Liver (tissue), 8 donors: ENCODE measurements at regions not wholly inside any gene's neighbourhood (a gene's known extent, or its start where the extent isn't known, plus 50 kb on each side); places are given as distances from the start of the nearest gene placed in this dataset.

ENCODE experiments used
- DNase-seq: peaks from one replicate; pipeline ENCODE4 v3.0.0-alpha.2; 2017; ENCODE audit warnings: low spot score
- H3K27ac ChIP-seq, 2 donors: one replicate each; pipeline ENCODE4 v1.7.0; 2013; ENCODE audit warnings: inconsistent platforms in 2 of 2, low read length in 2 of 2, control low read depth in 1 of 2, low read depth in 1 of 2, mild to moderate bottlenecking in 1 of 2
- H3K27me3 ChIP-seq, 4 donors: one replicate each; pipeline versions ENCODE4 v1.6.1 to v1.7.0; 2013; ENCODE audit warnings: low read length in 3 of 4, inconsistent platforms in 1 of 4, mild to moderate bottlenecking in 1 of 4, moderate library complexity in 1 of 4; ENCODE audit not compliant: control insufficient read depth in 4 of 4, insufficient read depth in 4 of 4
- H3K36me3 ChIP-seq, 4 donors: one replicate each; pipeline versions ENCODE4 v1.6.1 to v1.7.0; 2013; ENCODE audit warnings: low read length in 3 of 4, mild to moderate bottlenecking in 3 of 4, low read depth in 1 of 4, moderate library complexity in 1 of 4; ENCODE audit not compliant: control insufficient read depth in 4 of 4, insufficient read depth in 3 of 4
- H3K4me1 ChIP-seq, 4 donors: one replicate each; pipeline versions ENCODE4 v1.6.1 to v1.7.0; 2013; ENCODE audit warnings: low read length in 3 of 4, mild to moderate bottlenecking in 3 of 4, moderate library complexity in 1 of 4; ENCODE audit not compliant: control insufficient read depth in 4 of 4, insufficient read depth in 4 of 4
- H3K4me3 ChIP-seq, 3 donors: one replicate each; pipeline versions ENCODE4 v1.6.1 to v1.7.0; 2013; ENCODE audit warnings: low read length in 3 of 3, control low read depth in 1 of 3, low read depth in 1 of 3, mild to moderate bottlenecking in 1 of 3
- H3K9ac ChIP-seq, 2 donors: one replicate each; pipeline ENCODE4 v1.7.0; 2013; ENCODE audit warnings: low read length in 2 of 2, mild to moderate bottlenecking in 2 of 2, moderate library complexity in 2 of 2, control low read depth in 1 of 2, low read depth in 1 of 2
- H3K9me3 ChIP-seq, 4 donors: one replicate each; pipeline versions ENCODE4 v1.6.1 to v1.7.0; 2013; ENCODE audit warnings: low read length in 3 of 4; ENCODE audit not compliant: control insufficient read depth in 4 of 4
- EGR1 ChIP-seq, 2 donors: IDR thresholded peaks; 2 replicates each; pipeline ENCODE4 v1.6.1; 2016 to 2018; ENCODE audit warnings: antibody characterized with exemption in 2 of 2, low read depth in 2 of 2
- FOXA1 ChIP-seq: IDR thresholded peaks from 2 replicates; pipeline ENCODE4 v1.6.1; 2016; ENCODE audit warnings: antibody characterized with exemption
- FOXA2 ChIP-seq: IDR thresholded peaks from 2 replicates; pipeline ENCODE4 v1.6.1; 2016; ENCODE audit warnings: antibody characterized with exemption
- GABPA ChIP-seq, 2 donors: IDR thresholded peaks in 1 of 2; conservative IDR thresholded peaks in 1 of 2; 2 replicates each; pipeline ENCODE4 v1.6.1; 2016; ENCODE audit warnings: antibody characterized with exemption in 2 of 2, mild to moderate bottlenecking in 1 of 2, moderate library complexity in 1 of 2
- HNF4A ChIP-seq, 2 donors: conservative IDR thresholded peaks; 2 replicates each; pipeline ENCODE4 v1.6.1; 2016; ENCODE audit warnings: antibody characterized with exemption in 2 of 2, mild to moderate bottlenecking in 2 of 2
- HNF4G ChIP-seq: IDR thresholded peaks from 2 replicates; pipeline ENCODE4 v1.6.1; 2016; ENCODE audit warnings: antibody characterized with exemption
- JUND ChIP-seq, 2 donors: IDR thresholded peaks; 2 replicates each; pipeline ENCODE4 v1.6.1; 2016; ENCODE audit warnings: antibody characterized with exemption in 2 of 2
- NR2F2 ChIP-seq: IDR thresholded peaks from 2 replicates; pipeline ENCODE4 v1.6.1; 2016; ENCODE audit warnings: antibody characterized with exemption
- RAD21 ChIP-seq, 2 donors: IDR thresholded peaks; 2 replicates each; pipeline ENCODE4 v1.6.1; 2016; ENCODE audit warnings: antibody characterized with exemption in 2 of 2, mild to moderate bottlenecking in 2 of 2
- SP1 ChIP-seq: IDR thresholded peaks from 2 replicates; pipeline ENCODE4 v1.6.1; 2018; ENCODE audit warnings: antibody characterized with exemption, mild to moderate bottlenecking
- TAF1 ChIP-seq: conservative IDR thresholded peaks from 2 replicates; pipeline ENCODE4 v1.6.1; 2016; ENCODE audit warnings: antibody characterized with exemption, mild to moderate bottlenecking
- YY1 ChIP-seq: IDR thresholded peaks from 2 replicates; pipeline ENCODE4 v1.6.1; 2016; ENCODE audit warnings: antibody characterized with exemption, mild to moderate bottlenecking
- WGBS: extraction: QIAGEN DNeasy Blood & Tissue Kit; methylation state at CpG from one replicate; pipeline ENCODE4 v1.1.7; 2013; 5-methylcytosine and 5-hydroxymethylcytosine counted together
- TF ChIP-seq, protein P1 (sequence below): IDR thresholded peaks from 2 replicates; pipeline ENCODE4 v1.6.1; 2016; ENCODE audit warnings: antibody characterized with exemption
- TF ChIP-seq, protein P2 (sequence below): fragments of 150-350 bp; IDR thresholded peaks from 2 replicates; pipeline ENCODE4 v1.5.1; 2017; ENCODE audit warnings: improper control_type of control experiment, low read depth, low read length; ENCODE audit not compliant: missing input control
- TF ChIP-seq, protein P3 (sequence below): IDR thresholded peaks from 2 replicates; pipeline ENCODE4 v1.6.1; 2016; ENCODE audit warnings: antibody characterized with exemption, mild to moderate bottlenecking
- TF ChIP-seq, protein P4 (sequence below): IDR thresholded peaks from 2 replicates; pipeline ENCODE4 v1.6.1; 2016; ENCODE audit warnings: antibody characterized with exemption
- donor health status: healthy.
- donor health status: healthy.
- donor health status: healthy.
- donor health status: healthy.
- donor health status: healthy.

DNA sequence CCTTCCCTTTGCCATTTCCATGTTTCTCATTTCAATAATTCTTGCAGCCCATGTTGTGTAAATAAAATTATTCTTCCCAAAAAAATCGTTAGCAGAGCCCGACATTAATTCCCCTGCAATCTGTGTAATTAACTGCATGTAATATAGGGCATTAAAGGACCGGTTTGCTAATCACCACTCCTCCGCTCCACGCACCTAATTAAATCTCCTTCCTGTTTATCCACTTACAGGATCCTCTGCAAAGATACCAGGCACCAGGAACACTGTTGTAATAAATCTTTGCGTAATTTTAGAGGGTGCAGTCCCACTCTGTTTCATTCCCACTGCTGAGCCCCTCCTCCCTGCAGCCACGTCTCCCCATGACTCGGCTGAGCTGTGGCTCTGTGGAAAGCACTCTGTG is 105.0 kb upstream of the PPP1R26 start:
- Histone ChIP-seq H3K27ac (no peak overlapping the region), H3K36me3 (no peaks in the 10 kb centered on the region), H3K4me3 (no peak overlapping the region), H3K27me3 (no peaks in the 10 kb centered on the region), H3K9me3 (peaks cover 0 to 1% (median 0%) of the 10 kb centered on the region in 4 donors), H3K4me1 (no peaks in the 10 kb centered on the region), H3K9ac (no peak overlapping the region)
- DNase-seq: no peak
- TF ChIP-seq FOXA2: no peak
- WGBS: 55% methylated on average over 8 of the region's 8 CpGs

DNA sequence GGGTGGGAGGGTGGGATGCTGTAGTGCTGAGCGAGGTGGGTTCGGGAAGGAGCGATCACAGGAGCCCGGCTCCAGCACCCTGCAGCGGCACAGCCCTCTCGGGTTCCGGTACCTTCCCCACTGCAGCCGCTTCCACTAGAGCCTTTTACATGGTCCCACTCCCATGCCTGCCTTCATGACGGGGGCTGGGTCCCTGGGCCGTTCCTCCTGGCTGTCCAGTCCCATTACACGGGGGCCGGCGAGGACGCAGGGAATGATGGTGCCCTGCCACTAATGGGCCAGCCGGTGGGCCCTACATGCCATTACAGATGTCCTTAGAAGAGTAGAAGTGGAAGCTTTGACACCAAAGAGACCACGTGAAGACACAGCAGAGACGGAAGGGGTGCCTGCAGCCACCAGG is 104.6 kb upstream of the PPP1R26 start:
- H3K9ac ChIP-seq: no peak overlapping the region
- no peak for DNase-seq
- peaks cover 0 to 1% (median 0%) of the 10 kb centered on the region in 4 donors for H3K9me3 ChIP-seq

DNA sequence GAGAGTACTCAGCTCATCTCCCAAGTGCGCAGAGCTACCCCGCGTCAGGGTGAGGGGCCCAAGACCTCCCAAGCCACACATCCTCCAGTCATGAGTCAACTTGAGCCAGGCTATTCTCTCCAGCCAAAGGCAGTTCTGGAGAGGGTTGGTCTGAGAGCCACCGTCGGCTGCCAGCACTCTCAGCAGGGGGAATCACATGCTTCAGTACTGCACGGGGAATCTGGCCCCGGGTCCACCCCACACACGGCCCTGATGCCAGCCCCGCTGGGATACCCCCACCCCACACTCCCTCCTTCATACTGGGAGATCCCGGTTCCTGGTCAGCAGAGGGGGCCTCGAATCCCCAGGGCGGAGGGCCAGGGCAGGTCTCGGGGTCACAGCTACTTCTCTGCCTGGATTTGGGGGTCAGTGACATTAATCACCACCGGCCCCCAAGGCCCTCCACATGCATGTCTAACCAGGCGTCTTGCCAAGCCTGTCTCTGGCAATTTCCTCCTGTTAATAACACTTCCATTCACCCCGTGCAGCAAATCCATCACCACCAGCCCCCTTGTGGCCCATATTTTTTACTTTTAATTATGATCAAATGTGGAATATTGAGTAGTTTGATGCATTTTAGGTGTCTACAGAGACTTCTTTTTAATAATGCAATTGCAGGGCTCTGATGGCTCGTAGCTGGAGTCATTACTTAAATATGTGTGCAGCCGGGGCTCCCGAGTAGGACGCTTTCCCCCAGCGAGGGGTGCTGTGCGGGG is 102.9 kb upstream of the PPP1R26 start:
- 65% methylated on average over 22 of the region's 22 CpGs for WGBS
- peaks cover 0 to 1% (median 0%) of the 10 kb centered on the region in 4 donors for H3K9me3 ChIP-seq
- H3K4me1 ChIP-seq: no peaks in the 10 kb centered on the region
- DNase-seq: no peak
- no peaks in the 10 kb centered on the region for H3K36me3 ChIP-seq
- no peak overlapping the region for H3K4me3 ChIP-seq
- TF ChIP-seq GABPA (IDR thresholded peaks at IDR 0.05 in 1 of 2, conservative IDR thresholded peaks at IDR 0.05 in 1 of 2) (no peak), NR2F2 (no peak), HNF4A (conservative IDR thresholded peaks at IDR 0.05) (no peak), FOXA1 (no peak), EGR1 (IDR thresholded peaks at IDR 0.05; ENCODE audit: low read depth in 2 of 2) (no peak), FOXA2 (no peak), YY1 (no peak), RAD21 (IDR thresholded peaks at IDR 0.05) (no peak), JUND (IDR thresholded peaks at IDR 0.05) (no peak)
- TF ChIP-seq, protein P1, sequence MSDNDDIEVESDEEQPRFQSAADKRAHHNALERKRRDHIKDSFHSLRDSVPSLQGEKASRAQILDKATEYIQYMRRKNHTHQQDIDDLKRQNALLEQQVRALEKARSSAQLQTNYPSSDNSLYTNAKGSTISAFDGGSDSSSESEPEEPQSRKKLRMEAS: no peak
- TF ChIP-seq, protein P2, sequence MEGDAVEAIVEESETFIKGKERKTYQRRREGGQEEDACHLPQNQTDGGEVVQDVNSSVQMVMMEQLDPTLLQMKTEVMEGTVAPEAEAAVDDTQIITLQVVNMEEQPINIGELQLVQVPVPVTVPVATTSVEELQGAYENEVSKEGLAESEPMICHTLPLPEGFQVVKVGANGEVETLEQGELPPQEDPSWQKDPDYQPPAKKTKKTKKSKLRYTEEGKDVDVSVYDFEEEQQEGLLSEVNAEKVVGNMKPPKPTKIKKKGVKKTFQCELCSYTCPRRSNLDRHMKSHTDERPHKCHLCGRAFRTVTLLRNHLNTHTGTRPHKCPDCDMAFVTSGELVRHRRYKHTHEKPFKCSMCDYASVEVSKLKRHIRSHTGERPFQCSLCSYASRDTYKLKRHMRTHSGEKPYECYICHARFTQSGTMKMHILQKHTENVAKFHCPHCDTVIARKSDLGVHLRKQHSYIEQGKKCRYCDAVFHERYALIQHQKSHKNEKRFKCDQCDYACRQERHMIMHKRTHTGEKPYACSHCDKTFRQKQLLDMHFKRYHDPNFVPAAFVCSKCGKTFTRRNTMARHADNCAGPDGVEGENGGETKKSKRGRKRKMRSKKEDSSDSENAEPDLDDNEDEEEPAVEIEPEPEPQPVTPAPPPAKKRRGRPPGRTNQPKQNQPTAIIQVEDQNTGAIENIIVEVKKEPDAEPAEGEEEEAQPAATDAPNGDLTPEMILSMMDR: no peak
- TF ChIP-seq, protein P3, sequence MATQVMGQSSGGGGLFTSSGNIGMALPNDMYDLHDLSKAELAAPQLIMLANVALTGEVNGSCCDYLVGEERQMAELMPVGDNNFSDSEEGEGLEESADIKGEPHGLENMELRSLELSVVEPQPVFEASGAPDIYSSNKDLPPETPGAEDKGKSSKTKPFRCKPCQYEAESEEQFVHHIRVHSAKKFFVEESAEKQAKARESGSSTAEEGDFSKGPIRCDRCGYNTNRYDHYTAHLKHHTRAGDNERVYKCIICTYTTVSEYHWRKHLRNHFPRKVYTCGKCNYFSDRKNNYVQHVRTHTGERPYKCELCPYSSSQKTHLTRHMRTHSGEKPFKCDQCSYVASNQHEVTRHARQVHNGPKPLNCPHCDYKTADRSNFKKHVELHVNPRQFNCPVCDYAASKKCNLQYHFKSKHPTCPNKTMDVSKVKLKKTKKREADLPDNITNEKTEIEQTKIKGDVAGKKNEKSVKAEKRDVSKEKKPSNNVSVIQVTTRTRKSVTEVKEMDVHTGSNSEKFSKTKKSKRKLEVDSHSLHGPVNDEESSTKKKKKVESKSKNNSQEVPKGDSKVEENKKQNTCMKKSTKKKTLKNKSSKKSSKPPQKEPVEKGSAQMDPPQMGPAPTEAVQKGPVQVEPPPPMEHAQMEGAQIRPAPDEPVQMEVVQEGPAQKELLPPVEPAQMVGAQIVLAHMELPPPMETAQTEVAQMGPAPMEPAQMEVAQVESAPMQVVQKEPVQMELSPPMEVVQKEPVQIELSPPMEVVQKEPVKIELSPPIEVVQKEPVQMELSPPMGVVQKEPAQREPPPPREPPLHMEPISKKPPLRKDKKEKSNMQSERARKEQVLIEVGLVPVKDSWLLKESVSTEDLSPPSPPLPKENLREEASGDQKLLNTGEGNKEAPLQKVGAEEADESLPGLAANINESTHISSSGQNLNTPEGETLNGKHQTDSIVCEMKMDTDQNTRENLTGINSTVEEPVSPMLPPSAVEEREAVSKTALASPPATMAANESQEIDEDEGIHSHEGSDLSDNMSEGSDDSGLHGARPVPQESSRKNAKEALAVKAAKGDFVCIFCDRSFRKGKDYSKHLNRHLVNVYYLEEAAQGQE: no peak
- TF ChIP-seq, protein P4, sequence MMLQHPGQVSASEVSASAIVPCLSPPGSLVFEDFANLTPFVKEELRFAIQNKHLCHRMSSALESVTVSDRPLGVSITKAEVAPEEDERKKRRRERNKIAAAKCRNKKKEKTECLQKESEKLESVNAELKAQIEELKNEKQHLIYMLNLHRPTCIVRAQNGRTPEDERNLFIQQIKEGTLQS: no peak
- H3K9ac ChIP-seq: no peak overlapping the region
- H3K27me3 ChIP-seq: no peaks in the 10 kb centered on the region
- H3K27ac ChIP-seq: no peak overlapping the region

More for the DNA sequence above, 104.6 kb upstream of the PPP1R26 start:
- Histone ChIP-seq H3K4me3 (no peak overlapping the region), H3K27ac (no peak overlapping the region), H3K36me3 (no peaks in the 10 kb centered on the region), H3K4me1 (no peaks in the 10 kb centered on the region), H3K27me3 (no peaks in the 10 kb centered on the region)
- 81% methylated on average over 17 of the region's 17 CpGs for WGBS
- TF ChIP-seq JUND (IDR thresholded peaks at IDR 0.05): no peak
- no peak for TF ChIP-seq HNF4A (conservative IDR thresholded peaks at IDR 0.05)
- no peak for TF ChIP-seq NR2F2
- TF ChIP-seq RAD21 (IDR thresholded peaks at IDR 0.05): no peak
- no peak for TF ChIP-seq FOXA2
- no peak for TF ChIP-seq YY1
- TF ChIP-seq, protein P2: no peak
- TF ChIP-seq HNF4G: no peak
- TF ChIP-seq SP1: no peak
- TF ChIP-seq, protein P1: no peak
- no peak for TF ChIP-seq GABPA (IDR thresholded peaks at IDR 0.05 in 1 of 2, conservative IDR thresholded peaks at IDR 0.05 in 1 of 2)
- TF ChIP-seq, protein P4: no peak
- TF ChIP-seq TAF1: no peak
